Upper lobe of left lung (tissue), 4 donors: ENCODE measurements at regions not wholly inside any gene's neighbourhood (a gene's known extent, or its start where the extent isn't known, plus 50 kb on each side); places are given as distances from the start of the nearest gene placed in this dataset.
"Not testable (repeated sequence)": the region's sequence is repeated elsewhere in the genome, so short reads cannot be mapped to it uniquely, and the experiment has no call there.

Experiments
- POLR2AphosphoS5 ChIP-seq, 2 donors: sonication (generic); formaldehyde crosslinking; IDR thresholded peaks; one replicate each; pipeline ENCODE4 v1.5.1; 2017; ENCODE audit warnings: antibody characterized with exemption in 2 of 2
- TF ChIP-seq, protein P1 (sequence below), 6 experiments: fragments of 450-650 bp in 4 of 6; fragments of 200-600 bp in 2 of 6; sonication (generic) in 2 of 6; IDR thresholded peaks; one replicate each; pipeline ENCODE4 v1.5.1; 2016 to 2019; ENCODE audit warnings: antibody characterized with exemption in 6 of 6

DNA sequence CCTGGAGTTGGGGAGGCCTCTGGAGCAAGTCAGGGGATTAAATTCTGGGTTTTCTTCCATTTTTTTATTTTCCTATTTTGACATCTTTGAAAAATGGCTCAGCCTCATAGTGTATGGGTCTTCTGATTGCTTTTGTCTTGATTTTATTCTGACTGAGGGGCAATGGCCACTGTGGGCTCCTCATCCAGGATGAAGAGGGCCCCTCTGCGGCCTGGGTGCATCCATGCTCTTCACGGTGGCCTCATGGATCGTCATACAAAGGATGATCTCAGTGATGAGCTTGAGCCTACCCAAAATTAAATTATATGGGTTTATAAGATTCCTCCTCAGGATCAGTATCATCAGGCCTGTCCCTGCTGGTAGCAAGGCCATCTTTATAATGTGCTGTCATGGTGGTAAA, 103.7 kb downstream of the POTEB2 start:
- TF ChIP-seq, protein P1, sequence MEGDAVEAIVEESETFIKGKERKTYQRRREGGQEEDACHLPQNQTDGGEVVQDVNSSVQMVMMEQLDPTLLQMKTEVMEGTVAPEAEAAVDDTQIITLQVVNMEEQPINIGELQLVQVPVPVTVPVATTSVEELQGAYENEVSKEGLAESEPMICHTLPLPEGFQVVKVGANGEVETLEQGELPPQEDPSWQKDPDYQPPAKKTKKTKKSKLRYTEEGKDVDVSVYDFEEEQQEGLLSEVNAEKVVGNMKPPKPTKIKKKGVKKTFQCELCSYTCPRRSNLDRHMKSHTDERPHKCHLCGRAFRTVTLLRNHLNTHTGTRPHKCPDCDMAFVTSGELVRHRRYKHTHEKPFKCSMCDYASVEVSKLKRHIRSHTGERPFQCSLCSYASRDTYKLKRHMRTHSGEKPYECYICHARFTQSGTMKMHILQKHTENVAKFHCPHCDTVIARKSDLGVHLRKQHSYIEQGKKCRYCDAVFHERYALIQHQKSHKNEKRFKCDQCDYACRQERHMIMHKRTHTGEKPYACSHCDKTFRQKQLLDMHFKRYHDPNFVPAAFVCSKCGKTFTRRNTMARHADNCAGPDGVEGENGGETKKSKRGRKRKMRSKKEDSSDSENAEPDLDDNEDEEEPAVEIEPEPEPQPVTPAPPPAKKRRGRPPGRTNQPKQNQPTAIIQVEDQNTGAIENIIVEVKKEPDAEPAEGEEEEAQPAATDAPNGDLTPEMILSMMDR (IDR thresholded peaks at IDR 0.05) = not testable (repeated sequence)
- TF ChIP-seq POLR2AphosphoS5 (IDR thresholded peaks at IDR 0.05) = not testable (repeated sequence)
